ENCODE measurements at regions not wholly inside any gene's neighbourhood (a gene's known extent, or its start where the extent isn't known, plus 50 kb on each side); places are given as distances from the start of the nearest gene placed in this dataset.

DNA sequence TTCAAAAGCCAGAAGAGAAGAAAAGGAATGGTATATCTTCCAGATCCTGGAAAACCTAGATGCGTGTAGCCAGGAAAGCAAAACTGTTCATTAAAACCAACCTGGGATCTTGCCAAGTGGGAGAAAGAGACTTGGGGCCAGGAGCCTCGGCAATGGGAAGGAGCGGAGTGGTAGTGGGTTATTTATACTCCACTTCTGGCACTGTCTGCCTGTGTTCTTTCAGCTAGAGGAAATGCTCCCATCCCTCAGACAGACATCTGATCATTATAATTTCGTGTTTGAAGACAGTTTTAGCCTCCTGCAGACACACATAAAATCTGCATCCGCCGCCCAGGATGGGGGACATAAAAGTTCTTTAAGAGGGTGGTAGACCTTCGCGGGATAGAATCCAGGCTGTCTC is 421.6 kb downstream of the RPS24 start:
- TF ChIP-seq POLR2A (IDR thresholded peaks at IDR 0.05) = no peak
- TF ChIP-seq, protein P1, sequence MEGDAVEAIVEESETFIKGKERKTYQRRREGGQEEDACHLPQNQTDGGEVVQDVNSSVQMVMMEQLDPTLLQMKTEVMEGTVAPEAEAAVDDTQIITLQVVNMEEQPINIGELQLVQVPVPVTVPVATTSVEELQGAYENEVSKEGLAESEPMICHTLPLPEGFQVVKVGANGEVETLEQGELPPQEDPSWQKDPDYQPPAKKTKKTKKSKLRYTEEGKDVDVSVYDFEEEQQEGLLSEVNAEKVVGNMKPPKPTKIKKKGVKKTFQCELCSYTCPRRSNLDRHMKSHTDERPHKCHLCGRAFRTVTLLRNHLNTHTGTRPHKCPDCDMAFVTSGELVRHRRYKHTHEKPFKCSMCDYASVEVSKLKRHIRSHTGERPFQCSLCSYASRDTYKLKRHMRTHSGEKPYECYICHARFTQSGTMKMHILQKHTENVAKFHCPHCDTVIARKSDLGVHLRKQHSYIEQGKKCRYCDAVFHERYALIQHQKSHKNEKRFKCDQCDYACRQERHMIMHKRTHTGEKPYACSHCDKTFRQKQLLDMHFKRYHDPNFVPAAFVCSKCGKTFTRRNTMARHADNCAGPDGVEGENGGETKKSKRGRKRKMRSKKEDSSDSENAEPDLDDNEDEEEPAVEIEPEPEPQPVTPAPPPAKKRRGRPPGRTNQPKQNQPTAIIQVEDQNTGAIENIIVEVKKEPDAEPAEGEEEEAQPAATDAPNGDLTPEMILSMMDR (IDR thresholded peaks at IDR 0.05) = no peak
- TF ChIP-seq POLR2AphosphoS5 (IDR thresholded peaks at IDR 0.05) = no peak

All from suprapubic skin (tissue), 4 donors.